SK-N-SH (cell line): ENCODE measurements at regions not wholly inside any gene's neighbourhood (a gene's known extent, or its start where the extent isn't known, plus 50 kb on each side); places are given as distances from the start of the nearest gene placed in this dataset.
A peak's percentile ranks its signal among the peaks of the same experiment; 100 is the strongest.

Experiments
- CTCF ChIA-PET: fragments of 300-600, 350-600 bp; formaldehyde crosslinking; extraction: SDS; loops from one replicate; lab custom pipeline; 2021; lab: Yijun Ruan, JAX
- POLR2A ChIA-PET: fragments of 350-600 bp; sonication (Branson Sonifier 250); formaldehyde crosslinking; extraction: SDS; loops from one replicate; lab custom pipeline; 2020; ENCODE audit warnings: antibody characterized with exemption, inconsistent platforms; lab: Yijun Ruan, JAX
- DNase-seq: peaks from one replicate; pipeline ENCODE4 v3.0.0; 2012
- H2AFZ ChIP-seq: fragments of 200-600 bp; sonication (generic); 2 replicates; pipeline ENCODE4 v1.8.1; 2016; ENCODE audit warnings: antibody characterized with exemption, mild to moderate bottlenecking, low read depth
- H3F3A ChIP-seq: fragments of 200-600 bp; sonication (generic); replicated peaks from 2 replicates; pipeline ENCODE3; 2016; ENCODE audit warnings: antibody characterized with exemption, mild to moderate bottlenecking; ENCODE audit not compliant: insufficient read depth
- H3K27ac ChIP-seq, 2 experiments: fragments of 200-500 bp in 1 of 2; fragments of 200-600 bp in 1 of 2; sonication (Bioruptor generic) in 1 of 2; sonication (generic), shearing (Covaris generic) in 1 of 2; 2 replicates each; pipeline versions ENCODE4 v1.5.1 to v1.6.1; 2014 to 2016; ENCODE audit warnings: low read depth in 2 of 2, inconsistent platforms in 1 of 2, low read length in 1 of 2, mild to moderate bottlenecking in 1 of 2, mixed read lengths in 1 of 2
- H3K27me3 ChIP-seq: fragments of 200-600 bp; sonication (generic), shearing (Covaris generic); 2 replicates; pipeline ENCODE4 v1.6.1; 2016; ENCODE audit warnings: mixed run types; ENCODE audit not compliant: insufficient read depth
- H3K36me3 ChIP-seq, 2 experiments: fragments of 200-500 bp in 1 of 2; fragments of 200-600 bp in 1 of 2; sonication (Bioruptor generic) in 1 of 2; sonication (generic) in 1 of 2; replicated peaks in 1 of 2; 2 replicates each; pipeline versions ENCODE3 to v1.5.1; 2014 to 2016; ENCODE audit warnings: low read length in 1 of 2, mild to moderate bottlenecking in 1 of 2; ENCODE audit not compliant: insufficient read depth in 2 of 2, control insufficient read depth in 1 of 2
- H3K4me1 ChIP-seq, 2 experiments: fragments of 200-500 bp in 1 of 2; fragments of 200-600 bp in 1 of 2; sonication (Bioruptor generic) in 1 of 2; sonication (generic), shearing (Covaris generic) in 1 of 2; 2 replicates each; pipeline versions ENCODE4 v1.5.1 to v1.6.1; 2014 to 2016; ENCODE audit warnings: low read depth in 1 of 2, low read length in 1 of 2, mixed run types in 1 of 2; ENCODE audit not compliant: insufficient read depth in 2 of 2, control insufficient read depth in 1 of 2
- H3K4me2 ChIP-seq: fragments of 200-600 bp; sonication (generic), shearing (Covaris generic); 2 replicates; pipeline ENCODE4 v1.6.1; 2017; ENCODE audit warnings: mixed run types
- H3K4me3 ChIP-seq, 2 experiments: fragments of 200-500 bp in 1 of 2; fragments of 200-600 bp in 1 of 2; sonication (Bioruptor generic) in 1 of 2; sonication (generic), shearing (Covaris generic) in 1 of 2; 2 replicates each; pipeline versions ENCODE4 v1.5.1 to v1.8.1; 2014 to 2016; ENCODE audit warnings: low read depth in 2 of 2, inconsistent platforms in 1 of 2, low read length in 1 of 2, mild to moderate bottlenecking in 1 of 2, mixed read lengths in 1 of 2, moderate library complexity in 1 of 2
- H3K79me2 ChIP-seq: fragments of 200-600 bp; sonication (generic); 2 replicates; pipeline ENCODE4 v1.8.1; 2017; ENCODE audit warnings: mild to moderate bottlenecking; ENCODE audit not compliant: insufficient read depth
- H3K9ac ChIP-seq: fragments of 200-600 bp; sonication (generic); 2 replicates; pipeline ENCODE4 v1.6.1; 2017; ENCODE audit warnings: mixed run types
- H3K9me2 ChIP-seq: fragments of 200-600 bp; sonication (generic); 2 replicates; pipeline ENCODE4 v1.6.1; 2017; ENCODE audit warnings: mixed run types
- H3K9me3 ChIP-seq: fragments of 200-600 bp; sonication (generic); 2 replicates; pipeline ENCODE4 v1.6.1; 2017; ENCODE audit warnings: mixed run types, mild to moderate bottlenecking, moderate library complexity
- H4K20me1 ChIP-seq: fragments of 200-600 bp; sonication (generic); 2 replicates; pipeline ENCODE4 v1.6.1; 2017; ENCODE audit warnings: mild to moderate bottlenecking, mixed run types; ENCODE audit not compliant: insufficient read depth
- CHD2 ChIP-seq: fragments of 150-350 bp; IDR thresholded peaks from 2 replicates; pipeline ENCODE4 v1.6.1; 2018; ENCODE audit warnings: low read length; ENCODE audit not compliant: partially characterized antibody
- ELF1 ChIP-seq: IDR thresholded peaks from 2 replicates; pipeline ENCODE4 v1.4.0; 2012
- EP300 ChIP-seq, 2 experiments: IDR thresholded peaks; 2 replicates each; pipeline versions ENCODE4 v1.4.0 to v1.6.1; 2012; ENCODE audit warnings: borderline replicate concordance in 1 of 2, low read depth in 1 of 2, low read length in 1 of 2
- FOXJ3 ChIP-seq: sonication (generic); formaldehyde crosslinking; IDR thresholded peaks from 2 replicates; pipeline ENCODE4 v1.5.1; 2020; ENCODE audit warnings: mild to moderate bottlenecking, missing genetic modification reagents
- GABPA ChIP-seq: IDR thresholded peaks from 2 replicates; pipeline ENCODE4 v1.4.0; 2012; ENCODE audit warnings: low read depth, mild to moderate bottlenecking
- GATA2 ChIP-seq: sonication (generic); formaldehyde crosslinking; IDR thresholded peaks from 2 replicates; pipeline ENCODE4 v1.5.0; 2020; ENCODE audit warnings: mild to moderate bottlenecking, missing genetic modification reagents
- JUND ChIP-seq: IDR thresholded peaks from 2 replicates; pipeline ENCODE4 v1.4.0; 2012
- NRF1 ChIP-seq: IDR thresholded peaks from 2 replicates; pipeline ENCODE4 v1.6.1; 2012; ENCODE audit warnings: low read depth, mild to moderate bottlenecking, low read length
- RCOR1 ChIP-seq: fragments of 150-350 bp; IDR thresholded peaks from 2 replicates; pipeline ENCODE4 v1.6.1; 2017; ENCODE audit warnings: antibody characterized with exemption, low read length
- RFX5 ChIP-seq: IDR thresholded peaks from 2 replicates; pipeline ENCODE4 v1.6.1; 2012; ENCODE audit warnings: mild to moderate bottlenecking, improper control_type of control experiment, low read length
- TAF1 ChIP-seq: IDR thresholded peaks from 2 replicates; pipeline ENCODE4 v1.6.1; 2012; ENCODE audit warnings: low read depth, mild to moderate bottlenecking, low read length, moderate library complexity, borderline replicate concordance
- TCF12 ChIP-seq: IDR thresholded peaks from 2 replicates; pipeline ENCODE4 v1.4.0; 2012
- USF1 ChIP-seq: IDR thresholded peaks from 2 replicates; pipeline ENCODE4 v1.4.0; 2012; ENCODE audit warnings: low read depth, borderline replicate concordance
- YY1 ChIP-seq: IDR thresholded peaks from 2 replicates; pipeline ENCODE4 v1.4.0; 2012; ENCODE audit warnings: low read depth, mild to moderate bottlenecking
- ZBTB33 ChIP-seq: IDR thresholded peaks from 2 replicates; pipeline ENCODE4 v1.4.0; 2012; ENCODE audit warnings: low read depth, borderline replicate concordance
- WGBS: methylation state at CpG from one replicate; pipeline ENCODE4 v1.1.6; 2017; ENCODE audit warnings: low lambda C conversion rate; 5-methylcytosine and 5-hydroxymethylcytosine counted together

- Histone ChIP-seq H3K4me1 (peaks cover 0 to 42% of the 10 kb centered on the region in 2 experiments; a peak in 2 of 4 replicates), H3K4me3 (no peak overlapping the region), H3K4me2 (no peak overlapping the region), H3K9ac (no peak overlapping the region), H3K27ac (peak overlapping the region in 1 of 2 experiments; percentile 22; a peak in 1 of 4 replicates), H3K9me2 (no peaks in the 10 kb centered on the region), H3K36me3 (no peaks in the 10 kb centered on the region), H4K20me1 (no peaks in the 10 kb centered on the region), H2AFZ (no peak overlapping the region), H3K79me2 (no peaks in the 10 kb centered on the region), H3K9me3 (no peaks in the 10 kb centered on the region), H3K27me3 (no peaks in the 10 kb centered on the region), H3F3A (no peaks in the 10 kb centered on the region)
- peak; percentile 15 for DNase-seq
- no peak for TF ChIP-seq USF1
- no peak for TF ChIP-seq FOXJ3 (CRISPR knock-in tag)
- no peak for TF ChIP-seq TCF12
- WGBS = 56% methylated on average over 4 of the region's 11 CpGs
- ChIA-PET POLR2A (interaction anchor here (1.3 kb wide), 1 partner anchor 18 kb away, joined by 4 read pairs; no protein-coding TSS in a partner anchor), CTCF (interaction anchor here (0.8 to 5.4 kb wide), 8 partner anchors 11 to 281 kb away, joined by 3 to 33 read pairs (median 4); no protein-coding TSS in a partner anchor)
These were observed 569.0 kb downstream of the PTPRU start for GRCh38 chr1:29805122-29805895.

- CTCF ChIA-PET = interaction anchor here (0.8 to 5.4 kb wide), 9 partner anchors 10 to 576 kb away, joined by 3 to 33 read pairs (median 4); no protein-coding TSS in a partner anchor
- Histone ChIP-seq H3K9me2 (no peaks in the 10 kb centered on the region), H3K27me3 (no peaks in the 10 kb centered on the region), H3F3A (no peaks in the 10 kb centered on the region), H3K27ac (peak overlapping the region in 1 of 2 experiments; percentile 48; a peak in 1 of 4 replicates), H3K36me3 (no peaks in the 10 kb centered on the region), H3K4me3 (no peak overlapping the region), H3K79me2 (no peaks in the 10 kb centered on the region), H3K4me1 (peaks cover 0 to 45% of the 10 kb centered on the region in 2 experiments; a peak in 2 of 4 replicates), H2AFZ (no peak overlapping the region), H3K9me3 (no peaks in the 10 kb centered on the region), H3K9ac (no peak overlapping the region), H4K20me1 (no peaks in the 10 kb centered on the region), H3K4me2 (no peak overlapping the region)
- POLR2A ChIA-PET = interaction anchor here (0.6 kb wide), 1 partner anchor 26 kb away, joined by 3 read pairs; no protein-coding TSS in a partner anchor
- DNase-seq = peak; percentile 45
- 41% methylated on average over 6 of the region's 6 CpGs for WGBS
- peak; percentile 85 for TF ChIP-seq GATA2 (CRISPR knock-in tag)
- TF ChIP-seq CHD2 = peak; percentile 33
- no peak for TF ChIP-seq ELF1
These were observed 568.0 kb downstream of the PTPRU start for GRCh38 chr1:29804181-29804899.

GRCh38 chr1:29803486-29803885, 567.2 kb downstream of the PTPRU start:
- Histone ChIP-seq H3K79me2 (no peaks in the 10 kb centered on the region), H3K9me3 (no peaks in the 10 kb centered on the region), H4K20me1 (no peaks in the 10 kb centered on the region), H3K9ac (no peak overlapping the region), H3K4me2 (no peak overlapping the region), H3K27ac (no peak overlapping the region), H3K36me3 (no peaks in the 10 kb centered on the region), H3F3A (no peaks in the 10 kb centered on the region), H2AFZ (no peak overlapping the region), H3K4me1 (peaks cover 0 to 45% of the 10 kb centered on the region in 2 experiments; a peak in 2 of 4 replicates), H3K4me3 (no peak overlapping the region), H3K27me3 (no peaks in the 10 kb centered on the region), H3K9me2 (no peaks in the 10 kb centered on the region)
- no peak for DNase-seq
- POLR2A ChIA-PET = no interaction called here
- 46% methylated on average over 4 of the region's 4 CpGs for WGBS
- no peak for TF ChIP-seq RCOR1
- TF ChIP-seq YY1 = no peak
- no peak for TF ChIP-seq CHD2
- TF ChIP-seq EP300 (IDR thresholded peaks at IDR 0.05; ENCODE audit: borderline replicate concordance in 1 of 2, low read depth in 1 of 2, low read length in 1 of 2) = no peak
- TF ChIP-seq RFX5 = no peak
- TF ChIP-seq GABPA = no peak
- TF ChIP-seq NRF1 = no peak
- no peak for TF ChIP-seq JUND
- TF ChIP-seq ZBTB33 = no peak
- no peak for TF ChIP-seq TAF1
- CTCF ChIA-PET = interaction anchor here (1.0 to 5.4 kb wide), 6 partner anchors 11 to 577 kb away, joined by 3 to 33 read pairs (median 4); no protein-coding TSS in a partner anchor
